Nephron progenitor cell (in vitro differentiated cells): ENCODE measurements at regions not wholly inside any gene's neighbourhood (a gene's known extent, or its start where the extent isn't known, plus 50 kb on each side); places are given as distances from the start of the nearest gene placed in this dataset.

ENCODE experiments used
- DNase-seq: peaks from one replicate; pipeline ENCODE4 v3.0.0; 2021
- H3K27ac Mint-ChIP-seq: 2 replicates; pipeline ENCODE4 v1.8.0; 2021; ENCODE audit warnings: mild to moderate bottlenecking, moderate library complexity, mixed read lengths
- H3K27me3 Mint-ChIP-seq: 2 replicates; pipeline ENCODE4 v1.8.0; 2021; ENCODE audit warnings: mild to moderate bottlenecking, low read depth, mixed read lengths; ENCODE audit not compliant: poor library complexity
- H3K36me3 Mint-ChIP-seq: 2 replicates; pipeline ENCODE4 v1.8.0; 2021; ENCODE audit warnings: low read depth, mixed read lengths
- H3K4me1 Mint-ChIP-seq: 2 replicates; pipeline ENCODE4 v1.8.0; 2021; ENCODE audit warnings: mixed read lengths
- H3K4me3 Mint-ChIP-seq: 2 replicates; pipeline ENCODE4 v1.8.0; 2021; ENCODE audit warnings: mild to moderate bottlenecking, moderate library complexity, mixed read lengths
- H3K9me3 Mint-ChIP-seq: 2 replicates; pipeline ENCODE4 v1.8.0; 2021; ENCODE audit warnings: mild to moderate bottlenecking, moderate library complexity, mixed read lengths
- TF ChIP-seq, protein P1 (sequence below): fragments of 200-600 bp; sonication (generic); IDR thresholded peaks from 2 replicates; pipeline ENCODE4 v1.5.0; 2021; ENCODE audit warnings: antibody characterized with exemption

DNA sequence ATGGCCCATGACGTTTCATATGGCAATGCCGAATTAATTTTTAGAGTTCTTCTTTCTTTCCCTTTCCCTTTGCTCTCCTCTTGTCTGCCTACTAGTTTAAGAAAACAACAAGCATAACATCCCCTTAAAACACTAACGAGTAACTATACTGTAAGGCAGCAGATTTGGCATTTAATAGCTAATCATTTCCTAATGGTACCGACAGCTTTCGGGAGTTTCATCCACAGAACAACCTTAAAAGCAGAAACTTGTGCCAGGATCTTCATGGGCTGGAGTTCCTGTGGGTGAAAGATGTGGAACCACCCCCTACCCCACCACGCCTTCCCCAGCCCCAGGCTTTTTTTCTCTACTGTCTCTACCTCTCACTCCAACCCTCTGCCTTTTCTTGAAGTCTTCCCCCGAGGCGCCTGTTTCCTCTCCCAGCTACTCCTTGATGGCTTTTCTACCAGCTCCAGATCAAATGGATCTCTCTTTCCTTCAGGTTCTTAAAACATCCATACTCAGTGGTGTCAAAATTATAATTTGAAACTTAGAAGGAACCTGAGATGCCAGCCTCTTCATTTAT lies 319.5 kb downstream of the PIK3R1 start:
- H3K27ac Mint-ChIP-seq = peak overlapping the region; percentile 22
- H3K27me3 Mint-ChIP-seq = no peaks in the 10 kb centered on the region
- DNase-seq = no peak
- TF ChIP-seq, protein P1, sequence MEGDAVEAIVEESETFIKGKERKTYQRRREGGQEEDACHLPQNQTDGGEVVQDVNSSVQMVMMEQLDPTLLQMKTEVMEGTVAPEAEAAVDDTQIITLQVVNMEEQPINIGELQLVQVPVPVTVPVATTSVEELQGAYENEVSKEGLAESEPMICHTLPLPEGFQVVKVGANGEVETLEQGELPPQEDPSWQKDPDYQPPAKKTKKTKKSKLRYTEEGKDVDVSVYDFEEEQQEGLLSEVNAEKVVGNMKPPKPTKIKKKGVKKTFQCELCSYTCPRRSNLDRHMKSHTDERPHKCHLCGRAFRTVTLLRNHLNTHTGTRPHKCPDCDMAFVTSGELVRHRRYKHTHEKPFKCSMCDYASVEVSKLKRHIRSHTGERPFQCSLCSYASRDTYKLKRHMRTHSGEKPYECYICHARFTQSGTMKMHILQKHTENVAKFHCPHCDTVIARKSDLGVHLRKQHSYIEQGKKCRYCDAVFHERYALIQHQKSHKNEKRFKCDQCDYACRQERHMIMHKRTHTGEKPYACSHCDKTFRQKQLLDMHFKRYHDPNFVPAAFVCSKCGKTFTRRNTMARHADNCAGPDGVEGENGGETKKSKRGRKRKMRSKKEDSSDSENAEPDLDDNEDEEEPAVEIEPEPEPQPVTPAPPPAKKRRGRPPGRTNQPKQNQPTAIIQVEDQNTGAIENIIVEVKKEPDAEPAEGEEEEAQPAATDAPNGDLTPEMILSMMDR = no peak
- H3K4me3 Mint-ChIP-seq = no peak overlapping the region
- H3K9me3 Mint-ChIP-seq = no peaks in the 10 kb centered on the region
- H3K4me1 Mint-ChIP-seq = peaks cover 38% of the 10 kb centered on the region
- H3K36me3 Mint-ChIP-seq = no peaks in the 10 kb centered on the region

DNA sequence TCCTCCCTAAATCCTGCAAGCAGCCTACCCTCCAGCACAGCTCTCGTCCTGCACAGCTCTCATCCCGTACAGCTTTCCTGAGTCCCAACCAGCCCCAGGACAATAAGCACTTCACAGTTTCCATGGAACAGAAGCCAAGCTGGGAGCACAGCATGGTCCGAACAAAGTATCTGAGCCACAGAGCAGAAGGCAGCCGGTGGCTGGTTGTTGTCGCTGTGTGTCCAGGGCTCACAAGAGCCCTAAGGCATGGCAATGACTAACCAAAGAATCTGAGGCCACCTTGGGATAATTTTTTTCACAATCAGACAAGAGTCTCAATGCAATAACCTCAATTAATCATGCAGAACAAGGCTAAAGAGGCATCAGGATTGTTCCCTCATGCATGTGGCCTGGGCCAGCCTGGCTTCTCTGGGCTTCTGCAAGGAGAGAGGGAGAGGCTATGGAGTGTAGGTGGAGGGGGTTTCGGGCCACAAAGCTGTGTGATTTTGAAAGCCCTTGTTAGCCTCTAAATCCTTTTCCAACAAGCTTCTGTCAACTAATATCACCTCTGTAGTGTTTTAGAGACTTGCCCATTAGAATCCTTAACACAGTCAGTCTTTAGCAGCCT lies 323.4 kb downstream of the PIK3R1 start:
- H3K4me1 Mint-ChIP-seq = peaks cover 32% of the 10 kb centered on the region
- H3K4me3 Mint-ChIP-seq = no peak overlapping the region
- H3K27ac Mint-ChIP-seq = no peak overlapping the region
- no peak for DNase-seq
- H3K9me3 Mint-ChIP-seq = no peaks in the 10 kb centered on the region
- H3K36me3 Mint-ChIP-seq = no peaks in the 10 kb centered on the region
- H3K27me3 Mint-ChIP-seq = no peaks in the 10 kb centered on the region
- TF ChIP-seq, protein P1 = no peak

- no peaks in the 10 kb centered on the region for H3K36me3 Mint-ChIP-seq
- TF ChIP-seq, protein P1 = no peak
- H3K9me3 Mint-ChIP-seq = no peaks in the 10 kb centered on the region
- DNase-seq = no peak
- H3K27me3 Mint-ChIP-seq = peaks cover 4% of the 10 kb centered on the region
- no peak overlapping the region for H3K27ac Mint-ChIP-seq
- peaks cover 25% of the 10 kb centered on the region for H3K4me1 Mint-ChIP-seq
- no peak overlapping the region for H3K4me3 Mint-ChIP-seq
Observed at GRCh38 chr5:68540798-68541590, 325.4 kb downstream of the PIK3R1 start.

DNA sequence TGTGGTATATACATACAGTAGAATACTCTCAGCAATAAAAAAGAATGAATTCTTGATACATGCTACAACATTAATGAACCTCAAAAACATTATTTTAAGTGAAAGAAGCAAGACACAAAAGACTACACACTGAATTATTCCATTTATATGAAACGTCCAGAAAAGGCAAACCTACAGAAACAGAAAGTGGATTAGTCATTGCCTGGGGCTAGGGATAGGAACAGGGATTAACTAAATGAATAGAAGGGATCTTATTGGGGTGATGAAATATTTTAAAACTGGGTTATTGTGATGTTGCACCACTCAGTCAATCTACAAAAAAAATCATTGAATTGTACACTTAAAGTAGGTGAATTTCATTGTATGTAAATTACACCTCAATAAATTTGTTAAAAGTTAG lies 326.7 kb downstream of the PIK3R1 start:
- H3K36me3 Mint-ChIP-seq = no peaks in the 10 kb centered on the region
- peaks cover 25% of the 10 kb centered on the region for H3K4me1 Mint-ChIP-seq
- no peak overlapping the region for H3K4me3 Mint-ChIP-seq
- TF ChIP-seq, protein P1 = no peak
- DNase-seq = no peak
- peaks cover 4% of the 10 kb centered on the region for H3K27me3 Mint-ChIP-seq
- no peaks in the 10 kb centered on the region for H3K9me3 Mint-ChIP-seq
- no peak overlapping the region for H3K27ac Mint-ChIP-seq

DNA sequence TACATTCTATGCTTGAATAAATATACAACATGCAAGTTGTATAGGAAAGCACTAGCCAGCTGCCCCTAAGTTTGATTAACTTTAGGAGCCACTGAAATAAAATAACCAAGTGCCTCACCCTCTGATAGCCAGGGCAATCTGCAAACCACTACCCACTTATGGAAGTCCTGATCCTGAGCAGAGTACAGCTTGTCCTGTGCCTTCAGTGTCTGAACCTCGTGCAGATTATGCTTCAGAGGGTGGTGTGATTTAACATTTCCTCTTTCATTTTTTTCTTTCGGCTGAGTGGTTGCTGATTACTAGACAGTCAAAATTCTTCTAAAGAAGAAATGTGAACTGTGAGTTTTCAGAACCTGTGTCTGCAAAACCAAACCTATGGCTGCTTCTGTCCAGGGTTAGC lies 327.7 kb downstream of the PIK3R1 start:
- H3K4me1 Mint-ChIP-seq = peaks cover 25% of the 10 kb centered on the region
- peaks cover 4% of the 10 kb centered on the region for H3K27me3 Mint-ChIP-seq
- H3K9me3 Mint-ChIP-seq = no peaks in the 10 kb centered on the region
- H3K27ac Mint-ChIP-seq = no peak overlapping the region
- DNase-seq = no peak
- H3K4me3 Mint-ChIP-seq = no peak overlapping the region
- no peaks in the 10 kb centered on the region for H3K36me3 Mint-ChIP-seq
- TF ChIP-seq, protein P1 = no peak
